IPS-NIHi7 (cell line): ENCODE measurements at regions not wholly inside any gene's neighbourhood (a gene's known extent, or its start where the extent isn't known, plus 50 kb on each side); places are given as distances from the start of the nearest gene placed in this dataset.

Experiments
- DNase-seq: peaks from one replicate; pipeline ENCODE4 v3.0.0; 2012; ENCODE audit warnings: mixed read lengths; ENCODE audit errors: extremely low spot score

DNA sequence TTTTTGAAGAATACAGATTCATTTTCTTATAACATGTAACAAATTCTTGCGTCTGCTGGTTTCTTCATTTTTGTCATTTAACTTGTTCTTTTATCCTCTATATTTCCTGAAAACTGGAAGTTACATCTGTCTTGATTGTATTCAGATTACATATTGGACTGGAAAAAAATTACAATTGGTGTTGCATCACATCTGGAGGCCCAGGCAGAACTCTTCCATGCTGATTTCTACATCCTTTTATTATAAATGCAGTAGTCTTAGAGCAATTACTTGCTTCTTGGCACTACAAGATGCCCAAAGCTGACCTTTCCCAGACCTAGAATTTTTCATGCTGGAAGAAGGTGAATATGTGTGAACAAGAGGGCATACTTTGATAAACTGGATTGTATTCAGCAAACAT is 460.9 kb upstream of the CNTNAP2 start:
- DNase-seq: no peak

DNA sequence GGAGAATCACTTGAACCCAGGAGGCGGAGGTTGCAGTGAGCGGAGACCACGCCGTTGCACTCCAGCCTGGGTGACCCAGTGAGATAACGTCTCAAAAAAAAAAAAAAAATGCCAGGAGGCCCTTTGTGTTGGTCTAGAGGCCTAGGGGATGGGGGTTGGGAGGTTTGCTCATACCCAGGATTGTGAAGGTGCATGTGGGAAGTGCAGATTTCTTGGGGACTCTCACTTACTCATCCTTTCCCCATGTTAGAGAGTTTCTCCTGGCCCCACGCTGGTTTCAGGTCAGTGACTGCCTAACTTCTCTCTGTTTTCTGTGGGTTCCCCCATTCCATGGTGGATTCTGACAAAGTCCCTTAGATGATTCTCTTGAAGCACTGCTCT is 471.5 kb upstream of the CNTNAP2 start:
- DNase-seq: no peak

DNA sequence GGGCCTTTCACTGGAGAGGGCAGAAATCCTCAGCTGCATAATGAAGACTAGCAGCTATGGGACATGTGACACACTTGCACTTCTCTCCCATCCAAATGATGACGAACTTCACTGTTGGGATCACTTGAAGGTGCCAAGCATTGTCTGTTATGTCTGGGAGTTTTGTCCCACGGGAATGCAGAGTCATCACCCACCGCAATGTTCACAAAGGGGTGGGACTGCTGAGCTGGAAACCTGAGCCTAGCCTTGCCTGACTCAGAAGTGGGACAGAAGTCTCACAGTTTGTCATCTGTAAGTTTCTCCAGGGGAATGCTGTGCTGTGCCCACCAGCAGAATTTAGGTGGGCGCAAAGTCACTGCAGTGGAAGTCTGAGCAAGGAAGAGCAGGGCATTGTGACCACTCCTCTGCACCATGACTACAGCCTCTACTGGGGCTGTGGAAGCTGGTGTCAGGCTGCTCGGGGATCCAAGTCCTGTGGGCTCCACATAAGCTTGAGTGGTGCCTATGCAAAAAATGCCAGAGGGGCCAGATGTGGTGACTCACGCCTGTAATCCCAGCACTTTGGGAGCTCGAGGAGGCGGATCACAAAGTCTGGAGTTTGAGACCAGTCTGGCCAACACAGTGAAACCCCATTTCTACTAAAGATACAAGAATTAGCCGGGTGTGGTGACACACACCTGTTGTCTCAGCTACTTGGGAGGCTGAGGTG is 472.0 kb upstream of the CNTNAP2 start:
- no peak for DNase-seq

DNA sequence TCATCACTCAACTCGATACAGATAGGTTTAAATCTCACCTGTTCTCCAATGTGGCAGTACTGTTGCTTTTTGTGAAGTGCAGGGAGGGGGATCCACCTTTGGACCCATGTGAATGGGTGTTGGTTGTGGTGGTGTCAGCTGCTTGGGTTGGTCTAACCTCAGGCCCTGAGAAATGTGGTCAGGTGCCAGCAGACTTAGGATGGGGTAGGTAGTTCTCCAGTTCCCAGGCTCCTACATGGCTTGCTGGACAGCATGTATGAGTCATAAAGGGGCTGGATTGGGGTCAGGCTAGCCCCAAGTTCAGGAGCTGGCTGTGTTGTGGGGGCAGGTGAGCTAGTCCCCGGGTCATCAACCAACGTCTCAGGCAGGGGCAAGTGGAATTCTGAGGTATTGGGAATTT is 472.6 kb upstream of the CNTNAP2 start:
- DNase-seq: no peak

DNA sequence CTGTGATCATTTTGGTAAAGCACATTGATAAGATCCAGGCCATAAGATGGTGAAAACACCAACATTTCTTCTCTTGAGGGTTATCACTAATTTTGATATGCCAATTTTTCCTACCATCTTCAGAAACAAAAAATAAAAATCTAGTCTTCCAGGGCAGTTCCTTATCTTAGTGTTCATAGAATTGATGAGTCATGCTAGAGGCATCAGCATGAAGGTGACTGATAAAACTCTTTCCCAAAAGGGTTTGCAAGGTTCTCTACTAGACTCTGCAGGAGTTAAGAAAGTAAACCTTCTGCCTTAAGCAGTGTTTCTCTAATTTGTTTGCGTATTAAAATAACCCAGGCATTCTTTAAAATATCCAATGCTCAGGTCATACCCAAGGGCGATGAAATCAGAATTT is 483.1 kb upstream of the CNTNAP2 start:
- DNase-seq: no peak

DNA sequence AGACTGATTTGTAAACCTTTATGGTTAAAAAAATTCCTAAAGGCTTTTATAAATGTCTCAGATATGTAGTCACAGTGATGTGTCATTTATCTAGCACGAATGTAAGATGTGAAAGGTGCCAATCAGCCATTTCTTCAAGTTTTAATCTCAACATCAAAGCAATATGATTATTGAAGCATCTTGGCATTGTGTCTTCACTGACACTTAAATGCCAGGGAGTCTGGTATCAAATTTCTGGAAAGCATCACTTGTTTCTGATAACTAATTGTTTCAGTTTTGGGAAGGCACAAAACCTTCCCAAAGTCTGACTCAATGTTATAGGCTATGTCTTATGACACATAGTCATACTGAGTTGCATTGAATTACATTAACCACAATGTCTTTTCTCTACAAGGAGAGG is 492.0 kb upstream of the CNTNAP2 start:
- DNase-seq: no peak

DNA sequence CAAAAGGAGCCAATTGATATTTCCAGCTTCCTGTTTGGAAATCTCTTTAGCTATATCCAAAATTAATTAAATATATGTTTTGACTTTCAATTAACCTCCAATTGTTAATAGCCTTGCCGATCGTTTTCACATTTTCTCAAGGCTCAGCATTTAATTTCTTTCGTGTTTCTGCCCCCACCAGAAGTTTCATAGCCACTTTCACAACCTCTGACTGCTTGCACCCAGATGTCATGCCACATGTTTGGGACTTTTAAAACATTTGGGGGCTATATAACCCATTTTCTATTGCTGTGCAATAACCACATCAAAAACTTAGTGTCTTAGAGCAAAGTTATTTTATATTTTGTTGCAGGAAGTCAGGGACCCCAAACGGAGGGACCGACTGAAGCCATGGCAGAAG is 510.6 kb upstream of the CNTNAP2 start:
- no peak for DNase-seq

DNA sequence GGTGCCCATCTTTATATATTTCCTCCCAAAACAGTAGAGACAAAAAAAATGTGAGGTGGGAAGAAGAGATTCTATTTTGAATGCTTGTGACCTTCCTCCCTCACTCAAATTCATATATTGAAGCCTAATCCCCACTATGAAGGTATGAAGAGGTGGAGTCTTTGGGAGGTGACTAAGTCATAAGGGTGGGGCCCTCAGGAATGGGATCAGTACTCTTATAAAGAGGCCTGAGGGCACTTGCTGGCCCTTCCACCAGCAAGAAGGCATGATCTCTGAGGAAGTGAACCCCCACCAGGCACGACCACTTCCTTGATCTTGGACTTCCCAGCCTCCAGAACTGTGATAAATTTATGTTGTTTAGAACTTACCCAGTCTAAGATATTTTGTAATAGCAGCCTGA is 517.2 kb upstream of the CNTNAP2 start:
- no peak for DNase-seq

DNA sequence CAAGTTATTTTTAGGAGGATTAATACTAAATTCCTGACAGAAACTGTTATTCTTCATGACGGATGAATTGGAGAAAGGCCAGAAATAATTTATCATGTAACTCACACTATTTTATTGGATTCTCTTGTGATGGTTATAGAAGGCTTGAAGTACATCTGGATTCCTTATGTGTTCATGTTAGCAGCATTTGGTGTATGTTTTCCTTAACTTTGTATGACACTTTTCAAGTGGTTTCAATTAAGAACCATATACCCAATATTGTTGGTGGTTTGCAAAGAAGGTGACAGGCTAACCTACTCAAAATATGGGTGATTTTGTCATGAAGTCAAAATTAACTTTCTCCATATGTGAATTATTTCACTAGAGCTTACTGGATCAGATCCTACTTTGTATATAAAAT is 532.2 kb upstream of the CNTNAP2 start:
- no peak for DNase-seq

DNA sequence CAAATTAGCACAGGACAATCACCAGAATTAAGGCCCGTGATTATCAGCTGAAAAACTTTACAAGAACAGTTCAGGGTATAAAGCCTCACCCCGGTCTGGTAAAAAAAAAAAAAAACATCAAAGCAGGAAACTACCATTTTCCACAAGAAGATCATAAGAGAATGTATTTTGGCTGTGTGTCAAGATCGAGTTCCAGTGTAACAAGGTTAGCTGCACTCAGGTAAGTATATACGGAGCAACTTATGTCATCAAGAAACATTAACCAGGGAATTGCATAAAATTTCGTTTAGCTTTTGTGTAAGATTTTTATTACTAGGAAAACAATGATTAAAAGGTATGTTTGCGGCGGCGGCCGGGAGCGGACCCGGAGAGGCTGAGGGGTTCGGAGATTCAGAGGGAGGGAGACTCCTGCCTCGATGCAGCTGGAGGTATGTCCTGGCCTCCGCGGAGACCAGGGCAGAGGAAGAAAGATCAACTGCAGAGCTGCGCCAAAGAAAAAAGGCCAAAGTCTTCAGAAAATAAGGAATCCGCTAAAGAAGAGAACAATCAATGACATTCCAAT is 533.8 kb upstream of the CNTNAP2 start:
- no peak for DNase-seq

DNA sequence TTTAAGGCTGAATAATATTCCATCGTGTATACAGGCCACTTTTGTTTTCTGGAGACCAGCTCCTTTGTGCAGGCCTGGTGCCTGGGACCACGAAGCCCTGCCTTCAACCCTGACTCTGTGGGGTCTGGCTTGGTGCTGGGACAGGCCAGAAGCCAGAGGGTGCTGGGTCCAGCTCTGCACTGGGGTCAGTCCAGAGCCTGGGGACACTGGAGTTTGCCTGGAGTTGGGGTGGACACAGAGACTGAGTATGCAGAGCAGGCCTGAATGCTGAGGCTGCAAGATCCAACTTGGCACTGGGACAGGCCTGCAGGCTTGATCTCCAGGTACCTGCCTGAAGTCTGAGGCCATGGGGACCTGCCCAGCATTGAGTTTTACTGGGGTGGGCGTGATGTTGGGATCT is 558.8 kb upstream of the CNTNAP2 start:
- no peak for DNase-seq

DNA sequence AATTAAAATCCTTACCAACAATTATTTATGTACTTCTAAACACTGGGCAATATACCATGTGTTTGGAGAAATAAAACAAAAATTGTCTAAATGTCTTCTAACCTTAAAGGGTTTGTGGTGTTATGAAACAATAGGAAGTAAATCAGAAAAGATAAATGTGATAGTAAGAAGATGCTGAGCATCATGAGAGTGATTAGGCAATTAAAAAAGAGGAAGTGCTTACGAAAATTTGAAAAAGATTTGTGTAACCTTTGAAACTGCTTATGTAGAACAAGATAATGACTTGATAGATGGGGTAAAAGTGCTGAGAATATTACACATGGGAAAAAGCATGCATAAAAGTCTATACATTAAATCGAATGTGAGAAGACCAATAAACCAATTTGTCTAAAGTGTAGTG is 573.4 kb upstream of the CNTNAP2 start:
- DNase-seq: no peak

DNA sequence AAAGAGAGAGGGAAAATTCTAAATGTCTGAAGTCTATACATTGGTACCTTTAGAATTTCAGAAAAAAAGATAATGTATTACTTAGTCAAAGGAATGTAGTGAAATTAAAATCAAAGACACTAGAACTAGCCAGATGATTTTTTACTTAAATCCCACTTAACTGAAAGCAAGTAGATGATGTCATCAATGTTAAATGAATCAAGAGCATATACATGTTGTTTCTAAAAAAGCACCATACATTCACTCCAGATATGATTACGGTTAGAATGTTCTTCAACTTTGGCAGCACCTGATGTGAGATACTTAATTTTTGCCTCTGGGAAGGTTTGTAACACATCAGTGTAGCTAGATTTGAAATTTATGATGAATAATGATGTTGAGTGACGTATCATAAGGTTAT is 576.7 kb upstream of the CNTNAP2 start:
- DNase-seq: no peak

DNA sequence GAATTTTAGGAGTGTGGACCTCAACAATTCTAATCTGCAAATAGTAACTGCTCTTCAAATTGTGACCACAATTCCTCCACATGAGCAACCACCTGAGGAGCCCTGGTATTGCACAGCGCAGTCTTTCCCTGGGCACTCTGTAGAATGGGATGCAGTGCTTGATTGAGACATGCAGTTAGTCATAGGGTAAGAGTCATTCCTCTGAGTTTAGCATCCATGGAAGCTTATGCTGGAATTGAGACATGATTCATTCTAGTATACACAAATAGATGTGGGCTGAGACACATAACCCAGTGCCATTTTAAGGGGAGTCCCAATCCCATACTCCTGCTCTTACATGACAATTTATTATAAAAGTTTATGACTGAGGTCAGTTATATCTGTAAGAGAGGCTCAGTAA is 582.3 kb upstream of the CNTNAP2 start:
- DNase-seq: no peak

DNA sequence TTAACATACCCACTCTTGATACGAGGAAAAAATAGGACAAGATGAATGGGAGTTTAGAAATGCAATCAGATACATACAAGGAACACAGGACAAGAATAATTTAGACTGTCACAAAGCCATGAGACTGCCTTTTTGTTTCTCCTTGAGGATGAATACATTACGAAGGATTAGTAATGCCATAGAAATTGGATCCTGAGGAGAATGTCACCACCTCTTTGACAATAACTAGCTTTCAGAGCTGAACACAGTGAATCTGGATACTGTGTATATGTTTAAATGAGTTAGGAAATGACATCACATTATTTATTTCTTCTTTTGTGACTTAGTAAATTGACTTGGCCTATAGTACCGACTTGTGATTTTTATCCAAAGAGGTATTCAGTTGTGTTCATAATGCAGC is 596.3 kb upstream of the CNTNAP2 start:
- no peak for DNase-seq

DNA sequence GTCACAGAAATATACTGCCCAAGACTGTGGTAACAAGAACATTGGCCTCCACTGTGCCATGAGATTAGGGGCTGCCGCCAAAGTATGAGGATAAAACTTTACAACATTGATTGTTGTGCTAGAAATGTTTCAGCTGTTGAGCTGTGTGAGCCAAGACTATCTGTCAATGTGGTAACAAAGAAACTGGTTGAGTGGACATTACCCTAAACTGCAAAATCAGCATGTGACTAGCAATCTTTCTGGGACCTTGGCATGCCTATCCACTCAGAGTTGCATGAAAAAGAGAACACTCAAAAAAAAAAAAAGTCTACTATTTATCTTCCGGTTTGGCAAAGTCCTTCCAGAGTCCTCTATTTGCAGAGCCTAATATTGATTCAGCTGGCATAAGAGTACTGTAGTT is 605.6 kb upstream of the CNTNAP2 start:
- DNase-seq: no peak

DNA sequence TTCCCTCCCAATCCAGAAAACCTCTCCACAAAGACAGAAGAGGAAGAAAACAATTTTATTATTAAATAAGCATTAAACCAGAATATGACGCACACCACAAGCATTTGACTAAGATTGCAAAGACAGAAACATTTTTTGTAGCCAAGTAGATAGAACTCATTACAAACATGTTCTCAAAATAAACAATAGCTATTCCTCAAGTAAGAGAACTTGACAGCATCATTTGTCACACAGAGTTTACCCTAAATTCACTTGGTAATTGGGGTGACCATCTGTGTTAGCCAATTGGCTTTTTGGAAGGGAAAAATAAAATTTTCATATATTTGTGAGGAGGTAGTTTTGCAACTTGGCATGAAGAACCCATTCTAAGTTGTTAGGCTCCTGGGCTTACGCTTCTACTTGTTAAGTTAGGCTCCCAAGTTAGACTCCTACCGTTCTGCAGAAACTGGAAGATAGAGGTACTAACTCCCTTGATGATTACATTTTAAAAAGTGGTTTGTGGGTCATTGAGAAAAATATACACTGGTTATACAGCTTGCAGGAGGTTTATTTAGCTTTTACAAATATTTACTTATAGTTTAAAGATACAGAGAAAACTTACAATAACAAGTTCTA is 618.6 kb upstream of the CNTNAP2 start:
- DNase-seq: no peak

DNA sequence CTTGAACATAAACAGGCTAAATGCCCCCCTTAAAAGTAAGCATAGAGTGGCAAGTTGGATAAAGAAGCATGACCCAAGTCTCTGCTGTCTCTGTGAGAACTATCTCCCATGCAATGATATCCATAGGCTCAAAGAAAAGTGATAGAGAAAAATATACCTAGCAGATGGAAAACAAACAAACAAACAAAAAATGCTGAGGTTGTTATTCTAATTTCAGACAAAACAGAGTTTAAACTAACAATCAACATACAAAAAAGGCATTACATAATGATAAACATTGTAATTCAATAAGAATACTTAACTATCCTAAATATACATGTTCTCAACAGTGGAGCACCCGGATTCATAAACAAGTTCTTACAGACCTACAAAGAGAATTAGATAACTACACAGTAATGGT is 626.2 kb upstream of the CNTNAP2 start:
- no peak for DNase-seq

DNA sequence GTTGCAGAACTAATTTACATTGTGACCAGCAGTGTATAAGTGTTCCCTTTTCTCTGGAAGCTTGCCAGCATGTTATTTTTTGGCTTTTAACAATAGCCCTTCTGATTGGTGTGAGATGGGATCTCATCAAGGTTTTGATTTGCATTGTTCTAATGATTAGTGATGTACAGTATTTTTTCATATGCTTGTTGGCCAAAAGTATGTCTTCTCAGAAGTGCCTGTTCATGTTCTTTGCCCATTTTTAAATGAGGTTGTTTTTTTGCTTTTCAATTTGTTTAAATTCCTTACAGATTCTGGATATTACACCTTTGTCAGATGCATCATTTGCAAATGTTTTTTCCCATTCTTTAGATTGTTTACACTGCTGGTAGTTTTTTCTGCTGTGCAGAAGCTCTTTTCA is 627.0 kb upstream of the CNTNAP2 start:
- DNase-seq: no peak

DNA sequence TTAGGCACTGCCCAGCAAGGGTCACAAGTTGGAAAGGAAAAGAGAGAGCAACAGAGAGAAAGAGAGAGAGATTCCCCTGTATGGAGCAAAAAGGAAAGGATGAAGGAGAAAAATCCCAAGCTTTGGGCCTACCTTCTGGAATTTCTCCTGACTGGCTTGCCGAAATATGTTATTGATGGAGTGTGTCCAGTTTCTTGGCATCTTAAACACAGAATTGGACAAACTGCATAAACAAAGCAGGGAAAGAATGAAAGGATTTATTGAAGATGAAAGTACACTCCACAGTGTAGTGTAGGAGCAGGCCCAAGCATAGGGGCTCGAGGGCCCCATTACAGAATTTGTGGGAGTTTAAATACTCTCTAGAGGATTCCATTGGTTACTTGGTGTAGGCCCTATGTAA is 627.8 kb upstream of the CNTNAP2 start:
- DNase-seq: no peak

DNA sequence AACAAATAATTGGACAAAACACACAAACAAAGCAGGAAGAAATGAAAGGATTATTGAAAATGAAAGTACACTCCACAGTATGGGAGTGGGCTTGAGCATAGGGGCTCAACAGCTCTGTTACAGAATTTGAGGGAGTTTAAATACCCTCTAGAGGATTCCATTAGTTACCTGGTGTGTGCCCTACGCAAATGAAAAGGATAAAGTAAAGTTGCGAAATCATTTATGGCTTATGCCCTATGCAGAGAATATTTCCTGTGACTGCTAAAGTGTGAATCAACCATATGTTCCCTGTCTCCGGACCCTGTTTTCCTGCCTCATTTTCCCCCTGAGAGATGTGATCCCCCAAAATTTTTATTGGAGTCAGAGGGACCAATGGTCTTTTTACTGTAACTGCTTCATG is 634.6 kb upstream of the CNTNAP2 start:
- no peak for DNase-seq

DNA sequence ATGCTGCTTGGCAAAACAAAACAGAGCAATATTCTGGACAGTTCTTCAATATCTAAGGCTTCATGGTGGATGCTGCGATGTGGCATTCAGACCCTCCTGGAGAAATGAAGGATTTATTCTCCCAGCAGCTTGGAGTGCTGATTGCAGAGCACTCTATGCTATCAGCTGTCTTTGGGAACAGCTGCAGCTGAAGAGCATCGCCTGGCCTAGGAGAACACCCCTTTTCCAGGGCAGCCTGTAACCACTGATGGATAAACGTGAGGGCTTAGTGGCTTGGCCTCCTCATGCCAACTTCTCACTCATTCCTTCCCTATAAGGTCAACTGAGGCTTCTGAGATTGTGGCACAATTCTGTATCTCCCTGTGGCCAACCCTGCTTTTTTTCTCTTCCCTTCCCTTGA is 638.1 kb upstream of the CNTNAP2 start:
- DNase-seq: no peak

DNA sequence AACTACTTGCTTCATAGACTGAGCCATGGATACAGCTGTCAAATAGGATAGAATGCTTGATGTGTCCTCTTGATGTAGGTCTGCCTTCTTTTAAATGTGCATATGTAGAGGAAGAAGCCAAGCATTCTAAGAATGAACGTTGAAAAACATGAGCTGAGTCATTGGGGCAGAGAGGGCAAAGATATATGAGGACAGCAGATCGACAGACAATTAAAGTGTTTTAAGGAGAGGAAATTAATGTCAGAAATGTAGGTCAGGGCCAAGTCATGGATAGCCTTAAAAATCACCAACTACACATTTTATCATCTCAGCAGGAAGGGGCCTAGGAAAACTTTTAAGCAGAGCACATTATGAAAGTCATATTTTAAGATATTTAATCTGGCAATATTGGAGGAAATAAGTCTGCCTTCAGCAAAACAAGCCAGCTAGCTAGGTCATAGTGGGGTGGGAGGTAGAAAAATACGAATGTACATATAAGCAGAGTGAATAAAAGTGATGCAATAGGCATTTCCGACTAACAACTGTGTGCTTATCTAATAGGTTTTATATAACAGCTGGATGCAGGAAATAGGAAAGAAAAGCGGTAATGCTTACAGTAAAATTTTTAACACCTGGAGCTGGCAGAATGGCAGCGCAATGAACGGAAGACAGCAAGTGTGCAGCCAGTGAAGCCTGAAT is 638.3 kb upstream of the TPK1 start:
- DNase-seq: no peak
